IMR-90 (cell line): ENCODE measurements at regions not wholly inside any gene's neighbourhood (a gene's known extent, or its start where the extent isn't known, plus 50 kb on each side); places are given as distances from the start of the nearest gene placed in this dataset.

ENCODE experiments used
- BHLHE40 ChIP-seq: fragments of 150-350 bp; IDR thresholded peaks from 2 replicates; pipeline ENCODE4 v1.6.1; 2016; ENCODE audit warnings: mild to moderate bottlenecking, low read depth, low read length
- CHD1 ChIP-seq: IDR thresholded peaks from 2 replicates; pipeline ENCODE4 v1.6.1; 2012; ENCODE audit warnings: low read depth, low read length, improper control_type of control experiment
- MAFK ChIP-seq: IDR thresholded peaks from 2 replicates; pipeline ENCODE4 v1.6.1; 2012; ENCODE audit warnings: low read depth, low read length, improper control_type of control experiment
- MXI1 ChIP-seq: IDR thresholded peaks from 2 replicates; pipeline ENCODE4 v1.6.1; 2012; ENCODE audit warnings: low read depth, mild to moderate bottlenecking, low read length, moderate library complexity, borderline replicate concordance
- NFE2L2 ChIP-seq: fragments of 150-350 bp; IDR thresholded peaks from 2 replicates; pipeline ENCODE4 v1.6.1; 2016; ENCODE audit warnings: low read depth, mild to moderate bottlenecking, low read length
- POLR2A ChIP-seq: IDR thresholded peaks from 2 replicates; pipeline ENCODE4 v1.6.1; 2012; ENCODE audit warnings: mild to moderate bottlenecking, low read depth, low read length
- RAD21 ChIP-seq: IDR thresholded peaks from 2 replicates; pipeline ENCODE4 v1.6.1; 2012; ENCODE audit warnings: low read length, improper control_type of control experiment
- RFX5 ChIP-seq: IDR thresholded peaks from 2 replicates; pipeline ENCODE4 v1.8.0; 2012; ENCODE audit warnings: low read depth, mild to moderate bottlenecking, low read length, moderate library complexity
- SMC3 ChIP-seq: fragments of 150-350 bp; IDR thresholded peaks from 2 replicates; pipeline ENCODE4 v1.6.1; 2016; ENCODE audit warnings: low read depth, mild to moderate bottlenecking, antibody characterized with exemption, low read length, moderate library complexity
- TF ChIP-seq, protein P1 (sequence below): conservative IDR thresholded peaks from 2 replicates; pipeline ENCODE4 v1.5.1; 2012; ENCODE audit warnings: mild to moderate bottlenecking, low read depth, low read length, improper control_type of control experiment
- TF ChIP-seq, protein P2 (sequence below): fragments of 150-350 bp; IDR thresholded peaks from 2 replicates; pipeline ENCODE4 v1.6.1; 2017; ENCODE audit warnings: mild to moderate bottlenecking, antibody characterized with exemption, low read length, low read depth
- TF ChIP-seq, protein P3 (sequence below): fragments of 150-350 bp; IDR thresholded peaks from 2 replicates; pipeline ENCODE4 v1.6.1; 2016; ENCODE audit warnings: low read depth, mild to moderate bottlenecking, low read length, moderate library complexity, borderline replicate concordance

DNA sequence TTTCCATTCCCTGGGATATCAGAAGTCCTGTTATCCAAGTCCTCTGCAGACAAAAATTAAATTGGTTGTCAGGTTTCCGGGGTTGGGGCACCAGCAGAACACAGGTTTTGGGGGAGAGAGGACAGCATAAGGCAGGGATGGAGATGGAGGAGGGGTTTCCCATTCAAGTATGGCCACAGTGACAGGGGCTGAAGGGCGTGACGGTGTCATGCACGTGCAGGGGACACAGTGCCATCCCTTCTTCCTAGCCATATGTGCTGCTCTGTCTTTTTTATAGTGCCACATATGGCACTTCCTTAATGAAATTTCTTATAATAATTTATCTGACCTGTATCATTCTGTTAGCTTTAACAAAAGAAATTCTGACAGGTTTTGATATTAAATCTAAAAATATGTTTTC, 259.2 kb downstream of the PTEN start:
- TF ChIP-seq POLR2A: no peak
- TF ChIP-seq SMC3: no peak
- no peak for TF ChIP-seq RAD21
- TF ChIP-seq, protein P1, sequence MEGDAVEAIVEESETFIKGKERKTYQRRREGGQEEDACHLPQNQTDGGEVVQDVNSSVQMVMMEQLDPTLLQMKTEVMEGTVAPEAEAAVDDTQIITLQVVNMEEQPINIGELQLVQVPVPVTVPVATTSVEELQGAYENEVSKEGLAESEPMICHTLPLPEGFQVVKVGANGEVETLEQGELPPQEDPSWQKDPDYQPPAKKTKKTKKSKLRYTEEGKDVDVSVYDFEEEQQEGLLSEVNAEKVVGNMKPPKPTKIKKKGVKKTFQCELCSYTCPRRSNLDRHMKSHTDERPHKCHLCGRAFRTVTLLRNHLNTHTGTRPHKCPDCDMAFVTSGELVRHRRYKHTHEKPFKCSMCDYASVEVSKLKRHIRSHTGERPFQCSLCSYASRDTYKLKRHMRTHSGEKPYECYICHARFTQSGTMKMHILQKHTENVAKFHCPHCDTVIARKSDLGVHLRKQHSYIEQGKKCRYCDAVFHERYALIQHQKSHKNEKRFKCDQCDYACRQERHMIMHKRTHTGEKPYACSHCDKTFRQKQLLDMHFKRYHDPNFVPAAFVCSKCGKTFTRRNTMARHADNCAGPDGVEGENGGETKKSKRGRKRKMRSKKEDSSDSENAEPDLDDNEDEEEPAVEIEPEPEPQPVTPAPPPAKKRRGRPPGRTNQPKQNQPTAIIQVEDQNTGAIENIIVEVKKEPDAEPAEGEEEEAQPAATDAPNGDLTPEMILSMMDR: no peak
- TF ChIP-seq BHLHE40: no peak
- TF ChIP-seq RFX5: no peak
- no peak for TF ChIP-seq CHD1
- TF ChIP-seq MXI1: no peak
- TF ChIP-seq, protein P2, sequence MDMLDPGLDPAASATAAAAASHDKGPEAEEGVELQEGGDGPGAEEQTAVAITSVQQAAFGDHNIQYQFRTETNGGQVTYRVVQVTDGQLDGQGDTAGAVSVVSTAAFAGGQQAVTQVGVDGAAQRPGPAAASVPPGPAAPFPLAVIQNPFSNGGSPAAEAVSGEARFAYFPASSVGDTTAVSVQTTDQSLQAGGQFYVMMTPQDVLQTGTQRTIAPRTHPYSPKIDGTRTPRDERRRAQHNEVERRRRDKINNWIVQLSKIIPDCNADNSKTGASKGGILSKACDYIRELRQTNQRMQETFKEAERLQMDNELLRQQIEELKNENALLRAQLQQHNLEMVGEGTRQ: no peak
- TF ChIP-seq, protein P3, sequence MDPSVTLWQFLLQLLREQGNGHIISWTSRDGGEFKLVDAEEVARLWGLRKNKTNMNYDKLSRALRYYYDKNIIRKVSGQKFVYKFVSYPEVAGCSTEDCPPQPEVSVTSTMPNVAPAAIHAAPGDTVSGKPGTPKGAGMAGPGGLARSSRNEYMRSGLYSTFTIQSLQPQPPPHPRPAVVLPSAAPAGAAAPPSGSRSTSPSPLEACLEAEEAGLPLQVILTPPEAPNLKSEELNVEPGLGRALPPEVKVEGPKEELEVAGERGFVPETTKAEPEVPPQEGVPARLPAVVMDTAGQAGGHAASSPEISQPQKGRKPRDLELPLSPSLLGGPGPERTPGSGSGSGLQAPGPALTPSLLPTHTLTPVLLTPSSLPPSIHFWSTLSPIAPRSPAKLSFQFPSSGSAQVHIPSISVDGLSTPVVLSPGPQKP: no peak
- no peak for TF ChIP-seq NFE2L2
- TF ChIP-seq MAFK: no peak
